GM18909 (cell line): ENCODE measurements at regions not wholly inside any gene's neighbourhood (a gene's known extent, or its start where the extent isn't known, plus 50 kb on each side); places are given as distances from the start of the nearest gene placed in this dataset.

Experiments used
- ATAC-seq: cut with Tn5 transposase; IDR thresholded peaks from one replicate; pipeline ENCODE4 v1.9.1; 2021; ENCODE audit warnings: mild to moderate bottlenecking; ENCODE audit not compliant: unreplicated experiment, poor library complexity

DNA sequence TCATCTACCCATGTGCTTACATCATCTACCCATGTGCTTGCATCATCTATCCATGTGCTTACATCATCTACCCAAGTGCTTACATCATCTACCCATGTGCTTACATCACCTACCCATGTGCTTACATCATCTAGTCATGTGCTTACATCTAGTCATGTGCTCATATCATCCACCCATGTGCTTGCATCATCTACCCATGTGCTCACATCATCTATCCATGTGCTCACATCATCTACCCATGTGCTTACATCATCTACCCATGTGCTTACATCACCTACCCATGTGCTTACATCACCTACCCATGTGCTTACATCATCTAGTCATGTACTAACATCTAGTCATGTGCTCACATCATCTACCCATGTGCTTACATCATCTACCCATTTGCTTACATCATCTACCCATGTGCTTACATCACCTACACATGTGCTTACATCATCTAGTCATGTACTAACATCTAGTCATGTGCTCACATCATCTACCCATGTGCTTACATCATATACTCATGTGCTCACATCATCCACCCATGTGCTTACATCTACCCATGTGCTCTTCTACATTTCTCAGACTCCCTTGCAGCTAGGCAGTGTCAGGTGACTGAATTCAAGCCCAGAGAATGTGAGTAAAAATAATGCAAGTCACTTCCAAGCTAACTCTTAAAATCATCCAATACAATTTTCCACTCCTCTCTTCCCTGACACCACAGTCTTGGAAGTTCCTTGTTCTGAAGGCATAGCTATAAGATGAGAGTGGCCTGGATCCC, 196.8 kb downstream of the CBLN1 start:
- ATAC-seq: no peak

DNA sequence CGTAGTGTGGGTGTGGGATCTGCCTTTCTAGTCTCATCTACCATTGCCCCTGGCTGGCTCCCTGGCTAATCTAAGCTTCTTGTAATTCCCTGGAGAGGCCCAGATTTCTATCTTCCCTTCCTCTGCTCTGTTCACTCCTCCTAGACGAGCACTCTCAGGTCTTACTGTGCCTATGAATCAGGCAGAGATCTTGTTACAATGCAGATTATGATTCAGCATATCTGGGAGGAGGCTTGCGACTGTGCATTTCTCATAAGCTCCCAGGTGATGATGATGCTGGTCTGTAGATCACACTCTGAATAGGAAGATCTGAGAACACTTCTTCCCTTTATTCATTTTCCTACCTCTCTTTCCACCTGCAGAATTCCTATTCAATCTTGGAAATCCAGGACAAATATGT, 200.1 kb downstream of the CBLN1 start:
- ATAC-seq: no peak

DNA sequence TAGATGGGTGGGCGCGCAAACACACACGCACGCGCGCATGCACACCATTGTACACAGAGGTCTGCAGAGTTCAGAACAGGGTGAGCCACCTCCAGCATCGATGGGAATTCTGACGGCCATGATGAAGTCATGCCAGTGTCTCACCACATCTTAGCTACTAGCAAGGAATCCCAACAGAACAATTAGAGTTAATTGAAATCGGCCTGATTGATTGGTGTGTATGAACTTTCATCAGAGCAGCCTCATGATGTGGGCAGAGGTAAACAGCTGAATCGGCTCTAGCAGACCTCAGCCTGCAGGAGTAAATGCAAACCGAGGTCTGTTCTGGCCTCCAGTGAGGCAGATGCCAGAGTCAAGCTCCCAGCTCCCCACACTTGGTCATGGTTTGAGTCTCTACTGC, 200.6 kb downstream of the CBLN1 start:
- ATAC-seq: no peak

GRCh38 chr16:49078571-49078970, 203.1 kb downstream of the CBLN1 start:
- no peak for ATAC-seq

DNA sequence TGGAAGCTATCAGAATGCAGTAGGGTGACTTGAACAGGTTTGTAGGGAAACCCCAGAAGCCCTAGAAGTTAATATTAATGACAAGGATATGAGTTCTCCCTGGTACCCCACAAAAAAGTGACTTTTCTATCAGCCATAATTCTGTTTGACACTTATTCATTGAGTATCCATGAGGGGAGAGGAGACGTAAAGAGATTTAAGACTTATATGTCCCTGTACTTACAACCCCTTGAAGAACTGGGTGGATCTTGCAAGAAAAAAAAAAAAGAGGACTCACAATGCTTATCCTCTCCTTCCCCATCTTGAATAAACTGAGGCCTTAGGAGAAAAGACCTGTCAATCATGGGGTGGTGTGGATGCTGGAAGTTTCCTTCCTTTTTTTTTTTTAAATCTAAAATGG, 203.5 kb downstream of the CBLN1 start:
- no peak for ATAC-seq

- no peak for ATAC-seq
Observed at GRCh38 chr16:49075709-49076108, 205.9 kb downstream of the CBLN1 start.

- no peak for ATAC-seq
Observed at GRCh38 chr16:49068224-49068623, 213.4 kb downstream of the CBLN1 start.

DNA sequence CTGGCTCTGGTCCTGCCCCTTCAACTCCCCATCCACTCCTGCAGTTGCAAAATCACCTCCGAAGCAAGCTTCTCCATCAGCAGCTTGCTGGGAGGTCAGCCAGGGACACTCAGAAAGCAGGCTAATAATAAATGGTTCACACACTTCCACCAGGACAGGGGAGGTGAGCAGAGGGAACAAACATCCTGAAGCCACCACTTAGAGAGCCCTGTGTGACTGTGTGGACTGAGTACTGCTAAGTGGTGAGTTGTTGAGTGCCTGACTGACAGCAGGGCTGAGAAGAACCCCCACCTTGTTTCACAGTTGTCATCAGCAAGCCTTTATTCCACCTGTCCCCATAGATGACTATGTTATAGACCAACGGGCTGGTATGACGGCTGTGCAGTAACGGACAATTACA, 213.9 kb downstream of the CBLN1 start:
- no peak for ATAC-seq

GRCh38 chr16:49061137-49061714, 220.4 kb downstream of the CBLN1 start:
- no peak for ATAC-seq

DNA sequence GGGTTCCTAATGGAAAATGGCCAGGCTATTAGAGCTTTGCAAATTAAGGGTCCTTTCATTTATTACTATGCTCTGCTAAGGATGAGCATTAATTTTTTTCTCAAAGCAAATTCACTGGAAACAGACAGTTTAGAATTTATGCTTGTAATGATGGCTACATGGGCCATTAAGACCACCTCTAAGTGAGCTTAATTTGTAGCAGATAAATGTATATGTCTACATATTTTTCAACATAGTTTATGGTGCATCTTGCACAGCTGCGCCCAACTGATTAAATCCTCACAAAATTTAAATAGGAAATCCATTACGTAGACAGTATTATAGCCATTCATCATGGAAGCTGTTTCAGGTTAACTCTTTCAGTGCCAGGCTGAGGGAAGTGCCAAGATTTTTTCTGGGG, 220.9 kb downstream of the CBLN1 start:
- no peak for ATAC-seq

DNA sequence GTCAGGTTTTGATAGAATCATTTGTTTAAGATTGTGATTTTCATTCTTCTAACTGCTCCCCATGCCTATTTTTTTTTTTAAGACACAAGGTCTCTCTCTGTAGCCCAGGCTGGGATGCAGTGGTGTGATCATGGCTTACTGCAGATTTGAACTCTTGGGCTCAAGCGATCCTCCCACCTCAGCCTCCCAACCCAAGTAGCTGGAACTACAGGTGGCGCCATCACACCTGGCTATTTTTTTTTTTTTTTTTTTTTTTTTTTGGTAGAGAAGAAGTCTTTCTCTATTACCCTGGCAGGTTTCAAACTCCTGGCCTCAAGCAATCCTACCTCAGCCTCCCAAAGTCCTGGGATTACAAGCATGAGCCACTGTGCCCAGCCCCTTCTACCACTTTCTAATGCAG, 223.3 kb downstream of the CBLN1 start:
- ATAC-seq: no peak

- ATAC-seq: no peak
Observed at GRCh38 chr16:49057936-49058335, 223.7 kb downstream of the CBLN1 start.

DNA sequence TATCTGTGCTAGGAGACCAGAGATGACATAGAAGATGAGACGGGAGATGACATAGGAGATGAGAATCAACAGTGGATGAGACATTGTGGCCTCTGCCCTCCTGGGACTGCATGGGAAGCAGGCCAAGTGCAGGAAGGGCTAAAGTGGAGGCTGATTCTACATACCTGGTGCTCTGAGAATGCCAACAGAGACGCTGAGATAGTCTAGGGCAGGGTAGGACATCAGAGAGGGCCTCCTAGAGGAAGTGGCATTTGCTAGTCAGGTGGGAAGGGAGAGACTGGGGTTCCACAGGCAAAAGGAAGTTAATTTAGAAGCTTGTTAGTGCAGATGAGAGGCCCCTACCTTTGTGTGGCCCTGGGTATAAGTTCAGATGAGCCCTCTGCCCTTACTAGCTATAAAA, 224.2 kb downstream of the CBLN1 start:
- no peak for ATAC-seq

GRCh38 chr16:49056546-49056945, 225.1 kb downstream of the CBLN1 start:
- no peak for ATAC-seq

GRCh38 chr16:49055824-49056545, 225.7 kb downstream of the CBLN1 start:
- no peak for ATAC-seq

- no peak for ATAC-seq
Observed at GRCh38 chr16:49055291-49055690, 226.3 kb downstream of the CBLN1 start.

GRCh38 chr16:49054606-49055005, 227.0 kb downstream of the CBLN1 start:
- no peak for ATAC-seq

DNA sequence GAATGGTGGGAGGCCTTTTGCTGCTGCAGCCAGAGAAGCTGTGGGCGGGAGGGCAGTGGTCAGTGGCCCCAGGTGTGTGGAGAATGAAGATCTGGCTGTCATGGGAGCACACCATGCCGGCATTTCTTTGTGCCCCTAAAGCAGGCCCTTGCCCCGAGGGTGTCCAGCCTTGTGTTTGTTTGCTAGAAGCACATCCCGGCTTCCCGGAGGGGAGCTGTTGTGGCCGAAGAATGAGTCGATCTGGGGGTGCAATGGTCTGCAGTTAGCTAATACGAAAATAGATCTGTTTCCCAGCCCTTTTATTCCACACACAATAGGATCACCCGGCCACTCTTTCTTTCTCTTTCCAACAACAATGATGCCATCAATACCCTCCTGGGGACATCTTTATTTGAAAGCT, 228.8 kb downstream of the CBLN1 start:
- ATAC-seq: no peak

DNA sequence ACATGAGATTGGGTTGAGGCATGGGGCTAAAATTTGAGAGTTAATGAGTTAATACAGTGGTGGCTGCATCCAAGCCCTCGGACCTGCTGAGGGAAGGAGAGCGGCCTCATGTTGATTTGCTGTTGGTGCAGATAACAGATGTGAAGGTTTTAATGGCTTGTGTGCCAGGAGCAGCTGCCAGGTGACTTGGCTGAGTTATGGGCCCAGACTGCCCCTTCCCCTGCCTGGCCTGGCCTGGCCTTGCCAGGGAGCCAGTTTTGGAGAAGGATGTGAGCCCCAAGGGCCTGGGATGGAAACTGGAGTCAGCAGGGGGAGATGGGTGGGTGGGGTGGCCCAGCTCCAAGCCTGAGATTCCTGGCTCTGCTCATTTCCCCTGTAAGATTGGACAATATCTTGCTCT, 230.1 kb downstream of the CBLN1 start:
- no peak for ATAC-seq

DNA sequence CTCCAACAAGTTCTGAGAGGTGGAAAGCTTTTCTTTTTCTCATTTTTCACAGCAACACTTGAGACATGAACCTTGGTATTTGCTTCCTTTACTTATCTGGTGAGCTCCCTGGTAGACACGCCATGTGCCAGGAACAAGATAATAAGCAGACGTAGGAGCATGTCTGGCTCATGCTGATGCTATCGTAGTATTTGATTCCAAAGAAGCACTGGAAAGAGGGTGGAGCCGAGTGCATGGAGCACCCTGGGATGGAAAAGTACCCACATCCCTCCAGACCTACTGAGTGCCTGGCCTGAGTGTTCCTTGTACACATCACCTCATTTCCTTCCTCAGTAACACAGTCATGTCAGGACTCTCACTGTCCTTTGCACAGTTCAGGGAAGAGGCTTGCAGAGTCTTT, 231.0 kb downstream of the CBLN1 start:
- no peak for ATAC-seq

DNA sequence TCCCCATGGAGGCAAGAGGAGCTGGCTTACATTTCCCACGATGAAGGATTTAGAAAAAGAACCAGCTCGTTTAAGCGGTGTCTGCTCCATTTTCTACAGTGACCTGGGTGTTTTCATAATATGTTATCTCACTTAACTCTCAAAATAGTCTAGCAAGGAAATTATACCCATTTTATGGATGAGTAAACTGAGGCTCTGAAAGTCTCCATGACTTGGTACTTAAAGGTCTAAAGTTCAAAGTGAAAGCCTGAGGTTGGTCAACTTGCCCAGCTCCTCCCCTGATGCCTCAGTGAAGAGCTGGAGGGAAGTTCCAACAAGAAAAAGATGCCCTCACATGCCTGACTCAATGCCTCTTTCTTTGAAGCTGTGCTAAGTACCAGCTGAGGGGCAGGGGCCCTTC, 232.0 kb downstream of the CBLN1 start:
- no peak for ATAC-seq

- no peak for ATAC-seq
Observed at GRCh38 chr16:49049191-49049590, 232.4 kb downstream of the CBLN1 start.
